HepG2 (cell line): ENCODE measurements at regions not wholly inside any gene's neighbourhood (a gene's known extent, or its start where the extent isn't known, plus 50 kb on each side); places are given as distances from the start of the nearest gene placed in this dataset.

Experiments used
- ATAC-seq: fragments of 200-7000 bp; cut with Tn5 transposase; 3 replicates; pipeline ENCODE4 v1.9.1; 2020; ENCODE audit warnings: mild to moderate bottlenecking, moderate library complexity
- BruUV-seq: library from RNA; stranded (reverse); fragments of 400-500 nt; replicated peaks from 2 replicates; lab custom pipeline; 2021; lab: Mats Ljungman, UMichigan
- CTCF ChIA-PET: fragments of 300-600 bp; formaldehyde crosslinking; extraction: SDS; loops from one replicate; lab custom pipeline; 2021; ENCODE audit warnings: low total read pairs, inconsistent platforms, low intra/inter-chr PET ratio; lab: Yijun Ruan, JAX
- POLR2A ChIA-PET: fragments of 350-600 bp; sonication (Branson Sonifier 250); formaldehyde crosslinking; loops from one replicate; lab custom pipeline; 2020; ENCODE audit warnings: antibody characterized with exemption, inconsistent platforms; lab: Yijun Ruan, JAX
- DNase-seq: peaks from one replicate; pipeline ENCODE4 v3.0.0-alpha.2; 2015; ENCODE audit warnings: low spot score
- FAIRE-seq: peaks from 3 replicates; lab custom pipeline; 2011; peaks lifted over from hg19 to GRCh38; lab: Jason Lieb, UNC
- H2AFZ ChIP-seq: one replicate; pipeline ENCODE4 v1.6.1; 2011; ENCODE audit warnings: low read length, inconsistent platforms
- H3K27ac ChIP-seq: fragments of 300-600 bp; 3 replicates; pipeline ENCODE4 v1.8.0; 2011; ENCODE audit warnings: mixed run types, mild to moderate bottlenecking, mixed read lengths, low read length, inconsistent platforms; ENCODE audit not compliant: insufficient read depth; ENCODE audit errors: extremely low read length
- H3K27me3 ChIP-seq, 2 experiments: fragments of 200-600 bp in 1 of 2; 2 replicates in 1 of 2; 3 replicates in 1 of 2; pipeline versions ENCODE4 v1.6.0 to v1.8.0; 2011; ENCODE audit warnings: low read length in 2 of 2, mild to moderate bottlenecking in 2 of 2, moderate library complexity in 2 of 2, inconsistent platforms in 1 of 2; ENCODE audit not compliant: insufficient read depth in 2 of 2, control insufficient read depth in 1 of 2
- H3K36me3 ChIP-seq, 2 experiments: fragments of 200-600 bp in 1 of 2; replicated peaks in 1 of 2; 2 replicates in 1 of 2; 3 replicates in 1 of 2; pipeline versions ENCODE4 v1.5.1 to v1.8.0; 2011; ENCODE audit warnings: low read length in 2 of 2, inconsistent platforms in 1 of 2; ENCODE audit not compliant: insufficient read depth in 2 of 2, control insufficient read depth in 1 of 2
- H3K4me1 ChIP-seq: 2 replicates; pipeline ENCODE4 v1.5.1; 2012; ENCODE audit warnings: low read length, inconsistent platforms; ENCODE audit not compliant: insufficient read depth
- H3K4me2 ChIP-seq: 2 replicates; pipeline ENCODE4 v1.6.0; 2011; ENCODE audit warnings: low read depth, low read length, inconsistent platforms
- H3K4me3 ChIP-seq, 3 experiments: fragments of 200-600 bp in 1 of 3; sonication (generic), shearing (Covaris generic) in 1 of 3; replicated peaks in 1 of 3; 2 replicates each; pipeline ENCODE4 v1.5.1; 2011 to 2016; ENCODE audit warnings: low read length in 3 of 3, inconsistent platforms in 2 of 3, low read depth in 2 of 3, mild to moderate bottlenecking in 2 of 3, control low read depth in 1 of 3, mixed read lengths in 1 of 3; ENCODE audit not compliant: insufficient read depth in 1 of 3
- H3K79me2 ChIP-seq: one replicate; pipeline ENCODE4 v1.6.1; 2011; ENCODE audit warnings: low read length, inconsistent platforms; ENCODE audit not compliant: insufficient read depth
- H3K9ac ChIP-seq: 2 replicates; pipeline ENCODE4 v1.6.0; 2011; ENCODE audit warnings: mild to moderate bottlenecking, low read depth, low read length, inconsistent platforms; ENCODE audit not compliant: insufficient read depth
- H3K9me3 ChIP-seq: 2 replicates; pipeline ENCODE4 v1.5.1; 2012; ENCODE audit warnings: mild to moderate bottlenecking, low read length
- H4K20me1 ChIP-seq: 2 replicates; pipeline ENCODE4 v1.6.0; 2011; ENCODE audit warnings: inconsistent platforms, mild to moderate bottlenecking, low read length, moderate library complexity; ENCODE audit not compliant: insufficient read depth
- HNRNPL ChIP-seq: fragments of 200-400 bp; formaldehyde crosslinking; IDR thresholded peaks from 2 replicates; pipeline ENCODE4 v1.6.1; 2017; ENCODE audit warnings: mild to moderate bottlenecking, low read depth, low read length
- KDM1A ChIP-seq: IDR thresholded peaks from 2 replicates; pipeline ENCODE4 v1.6.1; 2016; ENCODE audit warnings: missing compliant biosample characterization
- MLXIP ChIP-seq: sonication (generic); formaldehyde crosslinking; IDR thresholded peaks from 2 replicates; pipeline ENCODE4 v1.9.0; 2021; ENCODE audit warnings: missing genetic modification reagents, borderline replicate concordance
- PRMT3 ChIP-seq: sonication (generic); formaldehyde crosslinking; IDR thresholded peaks from 2 replicates; pipeline ENCODE4 v1.8.1; 2022; ENCODE audit warnings: low read depth, mild to moderate bottlenecking, moderate library complexity, missing genetic modification reagents, borderline replicate concordance
- RFXAP ChIP-seq: sonication (generic); formaldehyde crosslinking; IDR thresholded peaks from 2 replicates; pipeline ENCODE4 v1.4.0; 2020; ENCODE audit warnings: missing genetic modification reagents, borderline replicate concordance
- ZBTB46 ChIP-seq: sonication (generic); formaldehyde crosslinking; IDR thresholded peaks from 2 replicates; pipeline ENCODE4 v1.4.0; 2020; ENCODE audit warnings: mild to moderate bottlenecking, missing genetic modification reagents, borderline replicate concordance
- ZBTB49 ChIP-seq: sonication (generic); formaldehyde crosslinking; IDR thresholded peaks from 2 replicates; pipeline ENCODE4 v1.4.0; 2020; ENCODE audit warnings: missing genetic modification reagents, borderline replicate concordance
- ZNF597 ChIP-seq: sonication (generic); formaldehyde crosslinking; IDR thresholded peaks from 2 replicates; pipeline ENCODE4 v1.5.0; 2020; ENCODE audit warnings: missing genetic modification reagents
- ZNF598 ChIP-seq: sonication (generic); formaldehyde crosslinking; IDR thresholded peaks from 2 replicates; pipeline ENCODE4 v1.5.1; 2020; ENCODE audit warnings: mild to moderate bottlenecking, missing genetic modification reagents, borderline replicate concordance
- ZNF770 ChIP-seq: sonication (generic); formaldehyde crosslinking; IDR thresholded peaks from 2 replicates; pipeline ENCODE4 v1.5.0; 2020; ENCODE audit warnings: mild to moderate bottlenecking, missing genetic modification reagents
- WGBS: methylation state at CpG from one replicate; pipeline ENCODE4 v1.1.6; 2017; ENCODE audit warnings: low lambda C conversion rate; 5-methylcytosine and 5-hydroxymethylcytosine counted together
- in situ Hi-C: cut with HindIII; loops from 2 replicates; pipeline ENCODE4 v1.10.0; 2017; ENCODE audit warnings: low pct_unique_long_range_greater_than_20kb; ENCODE audit not compliant: extremely low pct_ligation_motif_present
- intact Hi-C: fragments of 100-400 bp; cut with micrococcal nuclease; formaldehyde crosslinking; loops from one replicate; pipeline ENCODE4 v1.10.0; 2022; ENCODE audit not compliant: unreplicated experiment

GRCh38 chr20:39706184-39706663 is 744.1 kb downstream of the DHX35 start (continued):
- TF ChIP-seq ZBTB49 (CRISPR knock-in tag) (no peak), ZBTB46 (no peak), RFXAP (CRISPR knock-in tag) (no peak), PRMT3 (CRISPR knock-in tag) (no peak), KDM1A (CRISPR knock-in tag) (no peak)

GRCh38 chr20:39705032-39705431 is 742.9 kb downstream of the DHX35 start:
- no TSS peak for BruUV-seq
- in situ Hi-C loops: no loop called here

More at GRCh38 chr20:39705032-39705431, 742.9 kb downstream of the DHX35 start:
- peaks cover 99% of the 10 kb centered on the region for H3K9me3 ChIP-seq
- H3K27me3 ChIP-seq: no peaks in the 10 kb centered on the region
- TF ChIP-seq MLXIP (CRISPR knock-in tag): no peak
- no peak for TF ChIP-seq ZNF770 (CRISPR knock-in tag)
- no peak for TF ChIP-seq ZNF598
- TF ChIP-seq ZNF597 (CRISPR knock-in tag): no peak
- TF ChIP-seq HNRNPL: no peak
- H2AFZ ChIP-seq: no peak overlapping the region
- DNase-seq: no peak
- ChIA-PET POLR2A (no interaction called here), CTCF (no interaction called here)
- no peaks in the 10 kb centered on the region for H3K4me1 ChIP-seq
- H3K4me3 ChIP-seq: no peak overlapping the region
- no peak overlapping the region for H3K4me2 ChIP-seq
- H3K27ac ChIP-seq: no peak overlapping the region
- H3K9ac ChIP-seq: no peak overlapping the region
- H4K20me1 ChIP-seq: no peaks in the 10 kb centered on the region
- FAIRE-seq: no peak
- no peaks in the 10 kb centered on the region for H3K36me3 ChIP-seq
- no peaks in the 10 kb centered on the region for H3K79me2 ChIP-seq
- WGBS: 20% methylated on average over 3 of the region's 3 CpGs
- no peak for ATAC-seq
- intact Hi-C loops: no loop called here
